ENCODE measurements at regions not wholly inside any gene's neighbourhood (a gene's known extent, or its start where the extent isn't known, plus 50 kb on each side); places are given as distances from the start of the nearest gene placed in this dataset.

- TF ChIP-seq GATA2 (IDR thresholded peaks at IDR 0.05; ENCODE audit: low read depth, low read length) (no peak), GATA3 (IDR thresholded peaks at IDR 0.05; ENCODE audit: low read depth, low read length) (no peak)
These were observed 464.4 kb upstream of the MBL2 start for GRCh38 chr10:53236941-53237340.
